Naive B cell (primary cell): ENCODE measurements at regions not wholly inside any gene's neighbourhood (a gene's known extent, or its start where the extent isn't known, plus 50 kb on each side); places are given as distances from the start of the nearest gene placed in this dataset.

Experiments
- ATAC-seq, 2 donors: fragments of 150-1000 bp; cut with Tn5 transposase; 2 replicates each; pipeline ENCODE4 v1.10.0; 2021; ENCODE audit warnings: low read depth in 2 of 2, mild to moderate bottlenecking in 2 of 2, moderate library complexity in 2 of 2
- DNase-seq: peaks from one replicate; pipeline ENCODE4 v3.0.0; 2022
- H3K27ac Mint-ChIP-seq, 6 donors: one replicate each; pipeline ENCODE4 v1.8.0; 2020 to 2022; ENCODE audit warnings: mild to moderate bottlenecking in 6 of 6, mixed read lengths in 6 of 6, moderate library complexity in 5 of 6, inconsistent platforms in 2 of 6
- H3K27me3 Mint-ChIP-seq, 3 donors: one replicate each; pipeline ENCODE4 v1.8.0; 2021 to 2022; ENCODE audit warnings: mixed read lengths in 3 of 3, mild to moderate bottlenecking in 1 of 3
- H3K36me3 Mint-ChIP-seq, 2 donors: one replicate each; pipeline ENCODE4 v1.8.0; 2020 to 2022; ENCODE audit warnings: mixed read lengths in 2 of 2, inconsistent platforms in 1 of 2, mild to moderate bottlenecking in 1 of 2
- H3K4me1 Mint-ChIP-seq, 3 donors: one replicate each; pipeline ENCODE4 v1.8.0; 2020 to 2022; ENCODE audit warnings: mixed read lengths in 3 of 3, inconsistent platforms in 1 of 3, mild to moderate bottlenecking in 1 of 3, moderate library complexity in 1 of 3
- H3K4me3 Mint-ChIP-seq, 8 donors: one replicate each; pipeline ENCODE4 v1.8.0; 2020 to 2022; ENCODE audit warnings: mild to moderate bottlenecking in 8 of 8, mixed read lengths in 8 of 8, moderate library complexity in 8 of 8, inconsistent platforms in 2 of 8
- H3K9me3 Mint-ChIP-seq, 7 donors: one replicate each; pipeline ENCODE4 v1.8.0; 2020 to 2022; ENCODE audit warnings: mixed read lengths in 7 of 7, mild to moderate bottlenecking in 5 of 7, inconsistent platforms in 2 of 7, moderate library complexity in 1 of 7

GRCh38 chr2:184072470-184072869 is 525.9 kb upstream of the ZNF804A start:
- Mint-ChIP-seq H3K4me3 (no peak overlapping the region), H3K27ac (no peak overlapping the region), H3K4me1 (no peaks in the 10 kb centered on the region), H3K36me3 (no peaks in the 10 kb centered on the region), H3K27me3 (no peaks in the 10 kb centered on the region), H3K9me3 (peaks cover 0 to 4% (median 0%) of the 10 kb centered on the region in 7 donors)
- DNase-seq (no peak), ATAC-seq (no peak)

- no peak overlapping the region for H3K4me3 Mint-ChIP-seq
Observed at GRCh38 chr2:184078496-184078895, 519.8 kb upstream of the ZNF804A start.

GRCh38 chr2:184091456-184091855 is 506.9 kb upstream of the ZNF804A start:
- Mint-ChIP-seq H3K9me3 (peaks cover 0 to 7% (median 2%) of the 10 kb centered on the region in 7 donors), H3K4me3 (no peak overlapping the region), H3K27ac (no peak overlapping the region), H3K36me3 (no peaks in the 10 kb centered on the region), H3K4me1 (no peaks in the 10 kb centered on the region), H3K27me3 (no peaks in the 10 kb centered on the region)
- ATAC-seq = no peak
- no peak for DNase-seq

More at GRCh38 chr2:184078496-184078895, 519.8 kb upstream of the ZNF804A start:
- H3K9me3 Mint-ChIP-seq = peaks cover 0 to 8% (median 0%) of the 10 kb centered on the region in 7 donors
- no peak for DNase-seq
- ATAC-seq = no peak
- no peak overlapping the region for H3K27ac Mint-ChIP-seq
- H3K36me3 Mint-ChIP-seq = no peaks in the 10 kb centered on the region
- H3K4me1 Mint-ChIP-seq = no peaks in the 10 kb centered on the region
- no peaks in the 10 kb centered on the region for H3K27me3 Mint-ChIP-seq

GRCh38 chr2:184113696-184114403 is 484.5 kb upstream of the ZNF804A start:
- no peak for ATAC-seq

GRCh38 chr2:184114439-184114838 is 483.9 kb upstream of the ZNF804A start:
- Mint-ChIP-seq H3K27ac (no peak overlapping the region), H3K4me1 (no peaks in the 10 kb centered on the region), H3K36me3 (no peaks in the 10 kb centered on the region), H3K9me3 (peaks cover 0 to 2% (median 0%) of the 10 kb centered on the region in 7 donors), H3K27me3 (no peaks in the 10 kb centered on the region), H3K4me3 (peak overlapping the region in 1 of 8 donors; percentile 2)
- DNase-seq (no peak), ATAC-seq (no peak)

More at GRCh38 chr2:184113696-184114403, 484.5 kb upstream of the ZNF804A start:
- Mint-ChIP-seq H3K9me3 (peaks cover 0 to 4% (median 0%) of the 10 kb centered on the region in 7 donors), H3K4me1 (no peaks in the 10 kb centered on the region), H3K4me3 (no peak overlapping the region), H3K27ac (no peak overlapping the region), H3K36me3 (no peaks in the 10 kb centered on the region), H3K27me3 (no peaks in the 10 kb centered on the region)
- no peak for DNase-seq

GRCh38 chr2:184119989-184120800 is 478.1 kb upstream of the ZNF804A start:
- Mint-ChIP-seq H3K27ac (no peak overlapping the region), H3K4me1 (no peaks in the 10 kb centered on the region), H3K27me3 (no peaks in the 10 kb centered on the region), H3K36me3 (no peaks in the 10 kb centered on the region), H3K9me3 (peaks cover 0 to 3% (median 0%) of the 10 kb centered on the region in 7 donors), H3K4me3 (no peak overlapping the region)
- DNase-seq = no peak
- no peak for ATAC-seq

GRCh38 chr2:184125867-184126266 is 472.5 kb upstream of the ZNF804A start:
- no peaks in the 10 kb centered on the region for H3K36me3 Mint-ChIP-seq

GRCh38 chr2:184129073-184129472 is 469.3 kb upstream of the ZNF804A start:
- Mint-ChIP-seq H3K4me3 (no peak overlapping the region), H3K27ac (no peak overlapping the region), H3K4me1 (no peaks in the 10 kb centered on the region), H3K9me3 (peaks cover 2 to 14% (median 8%) of the 10 kb centered on the region in 7 donors), H3K27me3 (no peaks in the 10 kb centered on the region), H3K36me3 (no peaks in the 10 kb centered on the region)
- ATAC-seq (no peak), DNase-seq (no peak)

More at GRCh38 chr2:184125867-184126266, 472.5 kb upstream of the ZNF804A start:
- DNase-seq (no peak), ATAC-seq (no peak)
- Mint-ChIP-seq H3K27ac (no peak overlapping the region), H3K4me3 (no peak overlapping the region), H3K4me1 (no peaks in the 10 kb centered on the region), H3K27me3 (no peaks in the 10 kb centered on the region), H3K9me3 (peaks cover 0 to 9% (median 0%) of the 10 kb centered on the region in 7 donors)

- DNase-seq (no peak), ATAC-seq (no peak)
- H3K27me3 Mint-ChIP-seq = no peaks in the 10 kb centered on the region
- H3K4me3 Mint-ChIP-seq = no peak overlapping the region
- H3K36me3 Mint-ChIP-seq = no peaks in the 10 kb centered on the region
- no peaks in the 10 kb centered on the region for H3K4me1 Mint-ChIP-seq
- H3K27ac Mint-ChIP-seq = no peak overlapping the region
- H3K9me3 Mint-ChIP-seq = peaks cover 3 to 12% (median 7%) of the 10 kb centered on the region in 7 donors
Observed at GRCh38 chr2:184137955-184138354, 460.4 kb upstream of the ZNF804A start.

GRCh38 chr2:184141866-184142265 is 456.5 kb upstream of the ZNF804A start:
- Mint-ChIP-seq H3K27me3 (no peaks in the 10 kb centered on the region), H3K4me3 (no peak overlapping the region)

GRCh38 chr2:184154438-184154837 is 443.9 kb upstream of the ZNF804A start:
- no peak for ATAC-seq
- no peak for DNase-seq
- Mint-ChIP-seq H3K4me1 (no peaks in the 10 kb centered on the region), H3K9me3 (peaks cover 6 to 15% (median 11%) of the 10 kb centered on the region in 7 donors), H3K36me3 (peaks cover 0 to 7% of the 10 kb centered on the region in 2 donors), H3K27ac (no peak overlapping the region), H3K4me3 (no peak overlapping the region), H3K27me3 (no peaks in the 10 kb centered on the region)

More at GRCh38 chr2:184141866-184142265, 456.5 kb upstream of the ZNF804A start:
- H3K27ac Mint-ChIP-seq = no peak overlapping the region
- DNase-seq = no peak
- no peaks in the 10 kb centered on the region for H3K36me3 Mint-ChIP-seq
- no peaks in the 10 kb centered on the region for H3K4me1 Mint-ChIP-seq
- no peak for ATAC-seq
- peaks cover 0 to 6% (median 3%) of the 10 kb centered on the region in 7 donors for H3K9me3 Mint-ChIP-seq

GRCh38 chr2:184155791-184156190 is 442.5 kb upstream of the ZNF804A start:
- H3K4me3 Mint-ChIP-seq = no peak overlapping the region
- no peaks in the 10 kb centered on the region for H3K36me3 Mint-ChIP-seq
- H3K9me3 Mint-ChIP-seq = peaks cover 3 to 10% (median 5%) of the 10 kb centered on the region in 7 donors
- no peak for DNase-seq
- no peak overlapping the region for H3K27ac Mint-ChIP-seq
- no peaks in the 10 kb centered on the region for H3K27me3 Mint-ChIP-seq
- ATAC-seq = no peak
- no peaks in the 10 kb centered on the region for H3K4me1 Mint-ChIP-seq

GRCh38 chr2:184157141-184157540 is 441.2 kb upstream of the ZNF804A start:
- Mint-ChIP-seq H3K36me3 (no peaks in the 10 kb centered on the region), H3K27ac (no peak overlapping the region), H3K9me3 (peaks cover 0 to 10% (median 7%) of the 10 kb centered on the region in 7 donors), H3K4me3 (no peak overlapping the region), H3K4me1 (no peaks in the 10 kb centered on the region), H3K27me3 (no peaks in the 10 kb centered on the region)
- DNase-seq (no peak), ATAC-seq (no peak)

GRCh38 chr2:184162426-184162825 is 435.9 kb upstream of the ZNF804A start:
- Mint-ChIP-seq H3K27me3 (no peaks in the 10 kb centered on the region), H3K36me3 (no peaks in the 10 kb centered on the region), H3K9me3 (peaks cover 0 to 16% (median 8%) of the 10 kb centered on the region in 7 donors), H3K27ac (no peak overlapping the region), H3K4me1 (no peaks in the 10 kb centered on the region), H3K4me3 (no peak overlapping the region)
- DNase-seq = no peak
- no peak for ATAC-seq
